HEK293T (cell line): ENCODE measurements at regions not wholly inside any gene's neighbourhood (a gene's known extent, or its start where the extent isn't known, plus 50 kb on each side); places are given as distances from the start of the nearest gene placed in this dataset.

ENCODE experiments used
- CTCF ChIA-PET: fragments of 350-600 bp; formaldehyde crosslinking; extraction: SDS; loops from one replicate; lab custom pipeline; 2021; ENCODE audit warnings: antibody characterized with exemption, inconsistent platforms; lab: Yijun Ruan, JAX
- POLR2A ChIA-PET: fragments of 350-600 bp; formaldehyde crosslinking; extraction: SDS; loops from one replicate; lab custom pipeline; 2020; ENCODE audit warnings: antibody characterized with exemption, inconsistent platforms; lab: Yijun Ruan, JAX
- DNase-seq: peaks from one replicate; pipeline ENCODE4 v3.0.0; 2012; ENCODE audit warnings: mixed read lengths; ENCODE audit errors: extremely low spot score
- ARNT ChIP-seq: fragments of 450-650 bp; IDR thresholded peaks from 2 replicates; pipeline ENCODE4 v1.6.1; 2017; ENCODE audit warnings: mild to moderate bottlenecking
- BHLHE40 ChIP-seq: fragments of 450-650 bp; IDR thresholded peaks from 2 replicates; pipeline ENCODE4 v1.6.1; 2016; ENCODE audit warnings: mild to moderate bottlenecking, moderate library complexity, borderline replicate concordance
- CTBP1 ChIP-seq: fragments of 450-650 bp; IDR thresholded peaks from 2 replicates; pipeline ENCODE4 v1.6.1; 2016; ENCODE audit warnings: borderline replicate concordance
- ELF4 ChIP-seq: fragments of 450-650 bp; IDR thresholded peaks from 2 replicates; pipeline ENCODE4 v1.6.1; 2017; ENCODE audit warnings: antibody characterized with exemption
- FOXA1 ChIP-seq: fragments of 450-650 bp; IDR thresholded peaks from 2 replicates; pipeline ENCODE4 v1.6.1; 2016; ENCODE audit warnings: mild to moderate bottlenecking
- FOXK2 ChIP-seq: fragments of 450-650 bp; IDR thresholded peaks from 2 replicates; pipeline ENCODE4 v1.6.1; 2016; ENCODE audit warnings: mild to moderate bottlenecking
- FOXM1 ChIP-seq: fragments of 450-650 bp; IDR thresholded peaks from 2 replicates; pipeline ENCODE4 v1.6.1; 2017; ENCODE audit warnings: mild to moderate bottlenecking, borderline replicate concordance
- HDGF ChIP-seq: fragments of 450-650 bp; IDR thresholded peaks from 2 replicates; pipeline ENCODE4 v1.6.1; 2017; ENCODE audit warnings: antibody characterized with exemption, borderline replicate concordance
- L3MBTL2 ChIP-seq: fragments of 450-650 bp; conservative IDR thresholded peaks from 2 replicates; pipeline ENCODE4 v1.6.1; 2016; ENCODE audit warnings: mild to moderate bottlenecking
- LEF1 ChIP-seq: fragments of 450-650 bp; IDR thresholded peaks from 2 replicates; pipeline ENCODE4 v1.6.1; 2017; ENCODE audit warnings: mild to moderate bottlenecking, borderline replicate concordance
- NFRKB ChIP-seq: fragments of 450-650 bp; IDR thresholded peaks from 2 replicates; pipeline ENCODE4 v1.6.1; 2016; ENCODE audit warnings: mild to moderate bottlenecking, moderate library complexity
- SP1 ChIP-seq: fragments of 450-650 bp; IDR thresholded peaks from 2 replicates; pipeline ENCODE4 v1.6.1; 2017
- SUZ12 ChIP-seq: fragments of 450-650 bp; IDR thresholded peaks from 2 replicates; pipeline ENCODE4 v1.6.1; 2016; ENCODE audit warnings: mild to moderate bottlenecking
- TARDBP ChIP-seq: fragments of 450-650 bp; IDR thresholded peaks from 2 replicates; pipeline ENCODE4 v1.6.1; 2016
- ZNF384 ChIP-seq: fragments of 450-650 bp; IDR thresholded peaks from 2 replicates; pipeline ENCODE4 v1.6.1; 2016
- TF ChIP-seq, protein P1 (sequence below): fragments of 450-650 bp; IDR thresholded peaks from 2 replicates; pipeline ENCODE4 v1.6.1; 2016

DNA sequence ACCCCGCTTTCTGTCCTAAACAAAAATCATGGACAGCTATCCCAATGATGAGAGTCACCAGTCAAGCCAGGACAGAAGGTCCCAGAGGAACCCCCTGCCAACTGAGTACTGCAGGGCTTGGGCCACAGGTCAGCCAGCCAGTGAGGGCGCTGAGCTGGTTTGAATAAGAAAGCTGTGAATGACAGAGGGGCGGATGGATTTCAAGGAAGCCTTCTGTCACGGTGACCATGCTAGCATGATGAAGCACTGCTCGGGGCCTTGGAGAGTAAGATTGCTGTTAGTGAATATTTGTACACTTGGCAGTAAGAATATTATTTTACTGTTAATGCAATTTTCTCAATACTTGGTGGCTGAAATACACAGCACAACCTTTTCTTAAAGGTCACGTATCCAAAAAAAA, 734.0 kb upstream of the NR2F2 start:
- POLR2A ChIA-PET = no interaction called here
- no peak for DNase-seq
- TF ChIP-seq FOXK2 (no peak), NFRKB (no peak), ARNT (no peak), FOXM1 (no peak)
- TF ChIP-seq, protein P1, sequence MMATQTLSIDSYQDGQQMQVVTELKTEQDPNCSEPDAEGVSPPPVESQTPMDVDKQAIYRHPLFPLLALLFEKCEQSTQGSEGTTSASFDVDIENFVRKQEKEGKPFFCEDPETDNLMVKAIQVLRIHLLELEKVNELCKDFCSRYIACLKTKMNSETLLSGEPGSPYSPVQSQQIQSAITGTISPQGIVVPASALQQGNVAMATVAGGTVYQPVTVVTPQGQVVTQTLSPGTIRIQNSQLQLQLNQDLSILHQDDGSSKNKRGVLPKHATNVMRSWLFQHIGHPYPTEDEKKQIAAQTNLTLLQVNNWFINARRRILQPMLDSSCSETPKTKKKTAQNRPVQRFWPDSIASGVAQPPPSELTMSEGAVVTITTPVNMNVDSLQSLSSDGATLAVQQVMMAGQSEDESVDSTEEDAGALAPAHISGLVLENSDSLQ = 0 out of 2 replicates have a peak, but pooled peaks have one; percentile 10
- CTCF ChIA-PET = interaction anchor here (0.6 to 1.4 kb wide), 2 partner anchors 14 to 998 kb away, joined by 4 read pairs; no protein-coding TSS in a partner anchor

DNA sequence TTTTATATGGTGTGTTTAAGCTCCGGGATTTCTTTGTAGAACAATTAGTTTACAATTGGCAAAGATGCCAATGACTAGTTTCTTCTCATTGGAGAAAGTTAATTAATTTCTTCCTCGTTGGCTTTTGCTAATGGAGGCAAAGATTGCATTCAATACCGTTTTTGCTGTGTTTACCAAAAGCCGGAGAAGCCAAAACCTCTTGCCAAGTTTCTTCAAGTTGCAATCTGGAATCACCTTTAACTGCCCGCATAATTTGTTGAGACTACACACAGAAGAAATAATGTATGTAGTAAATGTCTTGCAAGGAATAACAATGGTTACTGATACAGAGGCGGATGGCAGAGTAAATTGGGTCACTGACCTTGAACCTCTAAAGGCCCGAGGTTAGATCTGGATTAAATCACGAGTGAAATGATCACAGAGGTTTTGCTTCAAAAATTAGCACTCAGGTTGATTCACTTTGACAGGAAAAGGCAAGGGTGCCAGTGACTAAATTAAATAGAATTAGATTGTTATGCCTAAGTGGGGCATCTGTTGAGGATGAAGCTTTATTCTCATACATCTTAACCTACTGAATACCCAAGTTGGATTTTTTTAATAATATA, 732.1 kb upstream of the NR2F2 start:
- ChIA-PET POLR2A (no interaction called here), CTCF (no interaction called here)
- TF ChIP-seq, protein P1 = no peak
- TF ChIP-seq L3MBTL2 = no peak
- no peak for TF ChIP-seq ZNF384
- no peak for TF ChIP-seq SUZ12
- TF ChIP-seq SP1 = no peak
- no peak for TF ChIP-seq FOXK2
- no peak for TF ChIP-seq LEF1
- no peak for TF ChIP-seq FOXA1
- no peak for DNase-seq

DNA sequence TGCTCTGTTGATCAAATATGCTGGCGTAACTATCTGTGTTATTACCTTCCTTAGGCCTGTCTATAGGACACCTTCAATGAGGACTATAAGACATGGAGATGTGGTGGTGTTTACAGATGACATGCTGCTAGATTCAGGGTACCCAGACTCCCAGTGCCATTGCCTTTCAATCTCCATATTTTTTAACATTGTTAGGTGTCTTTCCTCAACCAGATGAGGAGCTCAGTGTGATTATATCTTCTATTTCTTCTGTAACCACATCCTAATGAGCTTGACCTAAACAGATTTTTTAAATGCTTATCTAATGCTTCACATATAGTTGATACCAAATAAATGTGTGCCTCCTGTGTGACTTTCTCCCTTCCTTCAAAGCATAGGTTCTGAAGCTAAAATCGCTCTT, 730.1 kb upstream of the NR2F2 start:
- ChIA-PET CTCF (no interaction called here), POLR2A (no interaction called here)
- DNase-seq = no peak
- TF ChIP-seq ELF4 (no peak), ZNF384 (no peak), HDGF (no peak), BHLHE40 (no peak), SP1 (no peak), NFRKB (no peak)

DNA sequence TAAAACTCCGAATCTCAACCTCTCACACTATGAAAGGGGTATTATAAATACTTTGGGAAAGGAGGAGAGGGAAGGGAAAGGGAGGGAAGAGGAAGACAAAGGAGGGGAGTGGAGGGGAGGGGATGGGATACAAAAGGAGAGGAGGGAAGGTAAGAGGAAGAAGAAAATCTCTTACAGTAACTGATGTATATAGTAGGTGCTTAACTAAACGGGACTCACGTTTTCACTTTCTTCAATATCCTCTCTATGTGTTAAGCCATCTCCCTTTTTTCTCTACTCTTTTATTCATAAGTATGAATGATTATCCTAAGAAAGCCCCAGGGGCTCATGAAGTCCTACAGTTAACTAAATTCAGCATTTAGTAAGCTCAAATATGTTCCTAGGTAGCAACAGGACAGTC, 729.6 kb upstream of the NR2F2 start:
- TF ChIP-seq TARDBP (no peak), L3MBTL2 (no peak), BHLHE40 (no peak), SP1 (no peak), FOXM1 (no peak), CTBP1 (no peak)
- TF ChIP-seq, protein P1 = no peak
- POLR2A ChIA-PET = no interaction called here
- CTCF ChIA-PET = no interaction called here
- DNase-seq = no peak

DNA sequence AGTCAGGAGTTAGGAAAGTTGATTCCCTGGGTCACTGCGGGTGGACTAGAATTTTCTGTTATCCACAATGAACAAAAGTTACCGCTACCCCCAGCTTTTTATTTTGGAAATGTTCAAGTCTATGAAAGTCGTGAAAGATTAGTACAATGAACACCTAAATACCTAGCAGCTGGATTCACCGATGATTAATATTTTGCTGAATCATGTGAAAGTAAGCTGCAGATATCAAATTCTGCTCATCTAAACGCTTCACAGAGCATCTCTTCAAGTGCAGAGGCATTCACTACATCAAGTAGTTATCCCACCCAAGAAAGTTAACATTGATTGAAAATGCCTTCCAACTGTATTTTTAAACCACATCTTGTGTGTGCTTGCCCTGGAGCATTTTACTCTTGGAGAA, 729.0 kb upstream of the NR2F2 start:
- CTCF ChIA-PET = no interaction called here
- POLR2A ChIA-PET = no interaction called here
- DNase-seq = no peak
- TF ChIP-seq ARNT = no peak
- TF ChIP-seq FOXA1 = no peak
- no peak for TF ChIP-seq ELF4
- TF ChIP-seq CTBP1 = no peak
- TF ChIP-seq LEF1 = no peak

DNA sequence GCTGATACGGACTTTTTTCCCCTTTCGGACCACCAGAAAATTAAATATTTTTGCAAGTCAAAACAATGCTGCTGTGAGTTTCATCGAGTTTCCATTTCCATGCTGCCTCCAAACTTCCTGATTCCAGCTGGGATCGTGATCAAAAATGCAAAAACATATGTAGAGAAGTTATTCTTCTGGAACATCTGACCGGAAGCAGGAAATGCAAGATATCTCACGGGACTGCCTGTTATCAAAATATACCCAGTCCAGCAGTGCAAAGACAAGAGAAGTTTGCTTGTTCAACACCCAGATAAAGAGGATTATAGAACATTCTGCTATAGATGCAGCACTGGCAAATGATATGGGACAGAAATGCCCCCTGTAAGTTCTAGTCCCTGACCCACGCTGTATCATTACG, 726.7 kb upstream of the NR2F2 start:
- TF ChIP-seq ZNF384 (no peak), TARDBP (no peak), ELF4 (no peak), FOXK2 (no peak), NFRKB (no peak), HDGF (no peak), LEF1 (no peak), L3MBTL2 (no peak), FOXA1 (no peak), FOXM1 (no peak), SP1 (no peak), CTBP1 (no peak), SUZ12 (no peak), BHLHE40 (no peak)
- TF ChIP-seq, protein P1 = no peak
- ChIA-PET CTCF (no interaction called here), POLR2A (interaction anchor here (0.6 to 1.0 kb wide), 2 partner anchors 12 to 748 kb away, joined by 3 read pairs; no protein-coding TSS in a partner anchor)
- DNase-seq = no peak

DNA sequence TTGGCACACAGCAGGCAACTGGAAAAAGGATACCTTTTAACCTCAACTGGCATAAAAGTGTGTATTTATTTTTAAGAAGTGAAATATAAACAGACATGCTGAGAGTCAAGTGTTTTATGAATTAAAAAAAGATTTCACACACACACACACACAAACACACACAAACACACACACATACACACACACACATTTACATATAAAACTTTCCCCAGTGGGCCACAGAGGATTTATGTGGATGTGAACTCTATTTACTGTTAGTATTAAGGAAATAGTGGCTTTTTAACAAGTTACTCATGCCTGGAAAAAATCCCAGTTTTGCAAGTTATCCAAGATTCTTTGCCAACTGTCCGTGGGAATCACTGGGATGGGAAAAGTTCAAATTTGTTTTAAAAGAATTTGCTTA, 725.9 kb upstream of the NR2F2 start:
- no peak for DNase-seq
- ChIA-PET CTCF (no interaction called here), POLR2A (no interaction called here)
- TF ChIP-seq ZNF384 (peak; percentile 81), FOXK2 (0 out of 2 replicates have a peak, but pooled peaks have one; percentile 59), ELF4 (no peak; the same call in 1 of the 2 replicates), ARNT (peak; percentile 85), NFRKB (no peak), TARDBP (peak; percentile 54; the same call in 1 of the 2 replicates), LEF1 (no peak), HDGF (no peak), L3MBTL2 (0 out of 2 replicates have a peak, but pooled peaks have one; percentile 30), FOXM1 (no peak), BHLHE40 (no peak), CTBP1 (peak; percentile 98), SP1 (no peak), FOXA1 (no peak), SUZ12 (no peak)
- TF ChIP-seq, protein P1 = peak; percentile 93
